HG03045 (cell line): ENCODE measurements at regions not wholly inside any gene's neighbourhood (a gene's known extent, or its start where the extent isn't known, plus 50 kb on each side); places are given as distances from the start of the nearest gene placed in this dataset.
"Not testable (repeated sequence)": the region's sequence is repeated elsewhere in the genome, so short reads cannot be mapped to it uniquely, and the experiment has no call there.

ENCODE experiments used
- ATAC-seq: cut with Tn5 transposase; IDR thresholded peaks from one replicate; pipeline ENCODE4 v1.9.1; 2021; ENCODE audit warnings: mild to moderate bottlenecking, moderate library complexity; ENCODE audit not compliant: unreplicated experiment

DNA sequence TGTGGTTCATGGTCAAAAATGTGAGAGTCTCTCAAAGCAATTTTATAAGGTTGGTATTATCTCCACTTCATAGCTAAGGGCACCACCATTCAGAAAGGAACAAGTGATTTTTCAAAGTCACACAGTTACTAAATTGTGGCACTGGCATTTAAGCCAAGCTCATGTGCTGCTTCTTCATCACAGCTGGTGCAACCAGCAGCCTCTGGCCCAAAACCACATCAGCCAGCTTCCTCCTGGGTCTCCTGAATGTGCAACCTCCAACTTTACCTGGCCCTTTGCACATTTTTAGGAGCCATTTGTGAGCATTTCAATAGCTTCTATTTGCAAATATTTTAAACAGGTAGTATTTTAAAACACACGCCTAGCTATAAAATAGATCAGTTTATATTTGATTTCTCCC lies 293.7 kb downstream of the BCL11A start:
- ATAC-seq = no peak

DNA sequence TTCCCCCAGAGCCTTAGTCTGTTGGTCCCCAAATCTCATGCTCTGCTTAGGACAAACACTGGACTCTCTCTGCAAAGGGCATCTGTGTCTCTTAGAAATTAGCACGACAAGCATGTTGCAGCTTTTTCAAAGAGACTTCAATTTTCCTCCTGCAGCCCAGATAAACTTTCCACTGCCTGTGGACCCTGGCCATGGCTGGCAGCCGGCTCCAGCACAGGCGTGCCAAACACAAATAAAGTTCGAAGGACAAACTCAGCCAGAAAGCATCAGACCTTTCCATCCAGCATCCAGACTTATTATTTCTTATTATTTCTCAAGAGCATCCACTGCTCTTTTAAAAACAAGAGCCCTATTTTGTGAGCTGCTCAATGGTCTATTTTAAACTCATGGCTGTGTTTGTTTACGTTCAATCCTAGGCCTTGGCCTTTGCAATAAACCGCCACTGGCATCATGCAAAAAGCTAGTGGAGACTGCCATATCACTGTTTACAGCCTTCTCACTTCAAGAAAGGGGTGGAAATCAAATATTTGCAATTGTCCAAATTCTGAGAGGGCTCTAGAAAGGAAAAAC lies 300.8 kb downstream of the BCL11A start:
- no peak for ATAC-seq

DNA sequence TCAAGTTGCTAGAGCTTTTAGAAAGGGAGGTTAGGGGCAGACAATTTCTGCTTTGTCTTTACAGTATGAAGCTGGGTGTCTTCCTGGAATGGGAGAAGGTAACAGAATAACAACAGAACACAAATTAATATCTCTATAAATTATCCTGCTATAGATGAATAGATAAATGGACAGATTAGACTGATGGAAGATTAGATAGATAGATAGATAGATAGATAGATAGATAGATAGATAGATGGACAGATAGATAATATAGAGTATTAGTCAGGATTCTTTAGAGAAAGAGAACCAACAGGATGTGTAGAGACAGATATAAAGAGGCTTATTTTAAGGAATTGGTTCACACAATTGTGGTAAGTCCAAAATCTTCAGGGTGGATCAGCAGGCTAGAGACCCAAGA lies 302.2 kb downstream of the BCL11A start:
- no peak for ATAC-seq

DNA sequence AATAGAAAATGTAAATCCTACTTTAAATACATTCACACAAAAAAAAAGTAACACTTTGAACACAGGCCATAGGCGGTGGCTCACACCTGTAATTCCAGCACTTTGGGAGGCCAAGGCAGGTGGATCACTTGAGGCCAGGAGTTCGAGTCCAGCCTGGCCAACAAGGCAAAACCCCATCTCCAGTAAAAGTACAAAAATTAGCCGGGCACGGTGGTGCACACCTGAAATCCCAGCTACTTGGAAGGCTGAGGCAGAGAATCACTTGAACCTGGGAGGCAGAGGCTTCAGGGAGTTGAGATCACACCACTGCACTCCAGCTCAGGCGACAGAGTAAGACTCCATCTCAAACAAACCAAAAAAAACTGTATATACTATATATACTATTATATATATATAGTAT lies 303.6 kb downstream of the BCL11A start:
- ATAC-seq = no peak

DNA sequence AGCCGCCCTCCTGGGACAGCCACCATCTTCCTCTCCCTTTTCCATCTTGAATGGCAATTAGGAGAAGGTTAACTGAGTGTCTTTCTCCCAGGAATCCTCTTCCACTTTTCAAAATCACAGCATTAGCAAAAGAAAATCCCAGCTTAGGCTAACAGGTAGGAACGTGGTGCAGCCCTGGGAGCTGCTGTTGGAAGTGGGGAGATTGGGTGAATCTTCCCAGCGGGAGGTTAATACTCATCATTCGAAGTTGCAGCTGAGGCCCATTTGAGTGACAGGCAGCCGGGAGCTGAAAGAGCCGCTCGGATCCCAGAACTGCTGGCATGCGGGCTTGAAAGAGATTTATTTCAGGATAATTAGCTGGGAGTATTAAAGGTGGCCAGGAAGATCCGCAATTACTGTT lies 306.0 kb downstream of the BCL11A start:
- no peak for ATAC-seq

DNA sequence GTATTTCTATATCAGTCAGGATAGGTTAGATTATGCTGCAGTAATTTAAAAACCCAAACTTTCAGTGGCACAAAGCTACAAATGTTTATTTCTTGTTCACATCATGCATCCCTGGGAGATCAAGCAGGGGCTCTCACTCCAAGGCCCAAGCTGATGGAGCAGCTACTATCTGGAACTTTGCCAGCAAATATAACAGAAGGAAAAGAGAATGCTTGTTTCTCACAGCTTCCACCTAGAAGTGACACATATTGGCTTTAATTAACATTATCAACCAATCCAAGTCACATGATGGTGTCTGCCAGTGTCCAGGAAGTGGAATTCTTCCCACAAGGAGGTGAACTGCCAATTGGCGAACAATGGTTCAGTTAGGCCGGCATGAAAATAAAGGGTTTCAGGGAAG lies 306.9 kb downstream of the BCL11A start:
- ATAC-seq = no peak

DNA sequence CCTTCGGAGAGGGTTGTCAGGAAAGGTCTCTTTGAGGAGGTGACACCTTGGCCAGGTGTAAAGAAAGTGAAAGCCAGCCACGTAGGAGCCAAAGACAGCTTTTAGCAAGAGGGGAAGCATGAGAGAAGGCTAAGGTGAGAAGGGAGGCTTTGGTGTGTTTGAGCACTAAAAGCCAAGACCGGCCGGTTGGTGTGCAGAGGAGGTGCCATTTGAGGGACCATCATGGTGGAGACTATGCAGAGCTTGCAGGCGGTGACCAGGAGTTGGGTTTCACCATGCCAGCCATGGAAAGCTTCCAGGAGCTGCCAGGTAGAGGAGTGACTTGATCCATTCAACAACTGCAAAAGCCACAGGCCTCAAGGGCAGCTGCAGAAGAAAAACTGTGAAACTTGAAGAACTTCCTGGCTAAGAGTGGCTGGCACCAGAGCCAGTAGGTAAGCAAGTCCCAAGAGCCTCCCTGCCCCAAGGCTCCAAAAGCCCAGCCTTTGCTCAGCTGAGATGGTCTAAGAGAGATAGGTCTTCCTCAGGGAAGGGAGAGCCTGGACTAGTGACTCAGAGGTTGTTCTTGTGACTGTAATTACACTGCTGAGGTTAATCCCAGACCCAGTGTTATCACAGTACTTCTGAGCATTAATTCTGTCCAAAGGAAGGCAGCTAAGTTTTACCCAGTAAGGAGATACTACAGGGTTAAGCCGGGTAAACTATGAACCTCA lies 319.0 kb downstream of the BCL11A start:
- ATAC-seq = no peak

DNA sequence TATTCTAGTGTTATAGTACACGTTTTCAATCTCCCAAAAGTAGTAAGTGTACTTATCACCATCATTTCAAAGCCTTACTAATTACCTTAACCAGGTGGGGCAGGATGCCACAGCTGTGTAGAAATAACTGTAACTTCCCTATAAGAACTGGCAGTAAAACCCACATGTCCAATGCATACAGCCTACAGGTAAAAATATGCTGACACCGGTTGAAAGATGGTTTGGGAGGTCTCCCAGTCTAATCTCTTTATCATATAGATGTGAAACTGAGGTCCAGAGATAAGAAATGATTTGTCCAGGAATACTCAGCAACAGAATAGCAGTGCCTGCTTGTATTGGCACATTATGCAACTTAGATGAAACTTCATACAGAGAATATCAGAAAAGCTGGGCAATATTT lies 322.9 kb downstream of the BCL11A start:
- ATAC-seq = no peak

DNA sequence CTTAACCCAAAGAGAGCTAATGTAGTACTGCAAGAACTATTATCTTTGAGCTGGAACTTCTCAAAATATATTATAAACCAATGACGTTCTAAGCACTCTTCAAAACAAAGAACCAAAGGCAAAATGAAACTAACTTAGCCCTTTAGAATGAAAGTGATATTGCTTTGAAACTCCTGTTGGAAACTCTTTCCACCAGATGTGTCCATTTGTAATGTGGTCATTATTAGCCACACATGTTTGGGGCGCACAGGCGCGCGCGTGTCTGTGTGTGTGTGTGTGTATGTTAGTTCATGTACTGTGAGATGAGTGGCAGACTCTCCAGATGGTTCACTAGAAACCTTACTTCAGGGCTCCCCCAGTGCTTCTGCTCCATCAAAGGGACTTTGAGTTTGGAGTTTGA lies 323.4 kb downstream of the BCL11A start:
- ATAC-seq = no peak

DNA sequence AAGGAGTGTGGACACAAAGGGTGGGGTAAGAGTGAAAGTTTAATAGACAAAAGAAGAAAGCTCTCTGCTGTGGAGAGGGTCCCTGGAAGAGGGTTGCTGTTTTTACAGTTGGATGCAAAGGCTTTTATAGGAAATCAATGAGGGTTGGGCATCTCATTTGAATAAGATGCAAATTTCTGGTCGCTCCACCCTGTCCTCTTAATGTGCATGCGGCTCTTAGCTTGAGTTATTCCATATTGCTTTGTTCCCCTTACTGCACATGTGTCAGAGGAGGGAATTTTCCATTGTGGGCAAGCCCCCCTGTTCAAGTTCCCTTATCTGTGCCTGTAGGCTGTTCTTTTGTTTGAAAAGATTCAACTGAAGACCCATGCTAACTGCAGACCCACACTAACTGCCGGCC lies 326.5 kb downstream of the BCL11A start:
- no peak for ATAC-seq

DNA sequence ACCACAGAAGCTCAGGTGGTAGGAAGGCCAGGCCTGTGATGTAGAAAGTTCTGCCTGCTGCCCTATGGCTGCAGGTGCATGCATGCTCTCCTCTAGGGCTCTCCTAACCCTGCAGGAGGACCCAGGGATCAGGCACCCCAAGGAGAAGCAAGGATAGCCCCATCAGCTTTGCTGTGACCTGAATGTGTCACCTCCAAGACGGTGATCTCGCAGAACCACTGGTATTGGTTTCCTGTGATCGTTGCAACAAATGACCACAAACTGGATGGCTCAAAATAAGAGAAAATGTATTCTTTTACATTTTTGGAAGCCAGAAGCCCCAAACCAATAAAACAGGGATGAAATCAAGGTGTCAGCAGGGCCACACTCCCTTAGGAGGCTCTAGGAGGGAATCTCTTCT lies 327.3 kb downstream of the BCL11A start:
- no peak for ATAC-seq

DNA sequence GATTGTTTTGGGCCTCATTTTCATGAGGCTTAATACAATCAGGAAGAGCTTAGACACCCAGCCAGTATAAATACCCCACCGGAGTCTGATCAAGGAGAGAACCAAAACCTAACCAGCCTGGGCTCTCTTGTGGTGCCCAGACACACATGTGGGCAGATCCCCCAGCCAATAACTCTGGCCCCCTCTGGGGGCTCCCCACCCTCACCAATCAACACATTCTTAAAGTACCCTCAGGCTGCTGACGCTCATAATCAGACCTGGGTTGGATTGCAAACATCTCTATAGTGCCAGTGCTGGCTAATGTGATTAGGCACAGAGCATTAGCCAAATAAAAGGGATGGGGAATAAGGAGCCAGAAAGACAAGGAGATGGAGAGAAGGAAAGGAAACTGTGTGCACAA lies 329.6 kb downstream of the BCL11A start:
- no peak for ATAC-seq

DNA sequence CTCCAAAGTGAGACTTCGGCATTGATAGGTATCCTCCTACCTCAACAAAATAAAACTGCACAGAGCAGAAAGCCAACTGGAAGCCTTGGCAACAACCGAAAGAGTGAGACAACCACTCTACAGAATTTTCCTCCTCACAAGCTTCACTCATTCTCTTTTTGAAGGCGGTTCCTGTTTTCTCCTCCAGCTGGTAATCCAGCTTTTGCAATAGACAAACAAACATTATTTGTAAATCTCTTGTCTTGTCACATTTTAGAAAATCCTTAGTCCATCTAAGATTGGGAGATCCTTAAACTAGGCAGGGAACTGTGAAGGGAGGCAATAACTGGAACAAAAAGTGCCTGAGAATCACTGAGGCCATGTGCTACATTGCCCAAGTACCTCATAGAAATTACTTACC lies 332.4 kb downstream of the BCL11A start:
- no peak for ATAC-seq

DNA sequence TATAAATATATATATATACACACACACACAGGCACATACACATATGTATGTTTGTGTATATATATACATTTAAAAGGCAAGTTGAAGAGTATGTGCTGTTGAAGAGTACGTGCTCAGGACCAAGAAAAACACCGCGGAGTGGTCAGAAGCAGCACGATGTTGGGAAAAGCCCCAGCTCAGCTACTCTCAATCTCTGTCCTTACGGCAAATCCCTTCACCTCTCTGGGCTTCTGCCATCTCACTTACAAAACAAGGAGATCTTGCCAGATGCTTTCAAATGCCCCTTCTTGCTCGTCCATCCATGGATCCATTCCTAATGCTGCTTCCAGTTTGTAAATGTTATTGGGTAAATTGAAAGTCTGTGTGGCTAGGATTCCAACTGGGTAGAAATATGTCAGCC lies 333.9 kb downstream of the BCL11A start:
- ATAC-seq = no peak

DNA sequence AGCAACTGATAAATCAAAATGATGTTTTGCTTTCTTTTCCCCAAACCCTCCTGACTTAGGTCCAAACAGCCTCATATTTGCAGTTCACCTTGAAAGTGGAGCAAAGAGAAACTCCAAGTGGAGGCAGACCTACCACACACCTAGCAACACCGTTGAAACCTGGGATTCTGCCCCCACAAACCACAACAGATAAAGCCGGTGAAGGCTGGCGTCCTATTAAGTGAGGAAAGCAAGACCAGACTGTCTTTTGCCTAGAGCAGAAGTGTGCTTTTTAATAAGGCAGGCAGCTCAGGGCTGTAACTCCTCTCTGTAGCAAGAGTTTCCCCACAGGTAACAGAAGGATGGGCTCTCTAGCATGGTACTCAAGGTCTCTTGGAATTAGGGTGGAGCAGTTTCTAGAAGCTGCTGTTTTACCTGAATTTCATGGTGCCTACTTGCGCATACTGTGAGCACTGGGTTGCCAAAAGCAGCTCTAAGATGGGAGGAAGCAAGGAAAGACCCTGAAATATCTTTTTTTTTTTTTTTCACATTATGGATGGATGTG lies 336.9 kb downstream of the BCL11A start:
- no peak for ATAC-seq

DNA sequence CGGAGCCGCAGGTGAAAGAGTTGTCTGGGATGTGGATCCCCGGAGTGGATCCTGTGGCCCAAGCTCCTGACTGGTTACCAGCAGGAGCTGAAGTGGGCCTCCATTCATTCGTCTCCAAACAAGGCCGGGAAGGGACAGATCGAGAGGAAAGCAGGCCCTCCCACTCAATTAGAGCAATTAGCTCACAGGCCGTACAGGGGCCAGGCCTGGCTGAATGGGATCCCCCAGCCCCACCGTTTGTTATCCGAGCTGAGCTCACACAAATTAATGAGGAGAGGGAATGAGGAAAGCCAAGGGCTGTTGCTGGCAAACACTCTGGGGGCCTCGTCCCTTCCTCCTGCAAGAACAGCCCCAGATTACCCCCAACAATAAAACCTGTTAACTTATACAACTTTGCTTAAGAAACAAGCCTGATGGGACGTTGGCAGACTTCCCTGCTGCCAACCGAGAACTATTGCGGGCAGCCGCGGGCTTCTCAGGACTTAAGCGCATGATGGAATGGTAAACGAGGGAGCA lies 338.0 kb downstream of the BCL11A start:
- ATAC-seq = no peak

DNA sequence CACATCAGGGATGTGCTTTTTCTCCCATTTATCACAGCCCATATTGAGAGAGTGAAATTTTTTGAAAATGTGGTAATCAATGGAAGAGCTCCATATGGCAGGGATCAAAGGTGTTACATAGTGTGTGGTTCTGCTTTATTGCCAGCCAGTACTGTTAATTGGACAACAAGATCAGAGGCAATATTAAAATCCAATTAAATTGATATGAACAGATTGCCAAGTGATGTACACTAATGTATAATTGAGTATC lies 338.9 kb downstream of the BCL11A start:
- no peak for ATAC-seq

DNA sequence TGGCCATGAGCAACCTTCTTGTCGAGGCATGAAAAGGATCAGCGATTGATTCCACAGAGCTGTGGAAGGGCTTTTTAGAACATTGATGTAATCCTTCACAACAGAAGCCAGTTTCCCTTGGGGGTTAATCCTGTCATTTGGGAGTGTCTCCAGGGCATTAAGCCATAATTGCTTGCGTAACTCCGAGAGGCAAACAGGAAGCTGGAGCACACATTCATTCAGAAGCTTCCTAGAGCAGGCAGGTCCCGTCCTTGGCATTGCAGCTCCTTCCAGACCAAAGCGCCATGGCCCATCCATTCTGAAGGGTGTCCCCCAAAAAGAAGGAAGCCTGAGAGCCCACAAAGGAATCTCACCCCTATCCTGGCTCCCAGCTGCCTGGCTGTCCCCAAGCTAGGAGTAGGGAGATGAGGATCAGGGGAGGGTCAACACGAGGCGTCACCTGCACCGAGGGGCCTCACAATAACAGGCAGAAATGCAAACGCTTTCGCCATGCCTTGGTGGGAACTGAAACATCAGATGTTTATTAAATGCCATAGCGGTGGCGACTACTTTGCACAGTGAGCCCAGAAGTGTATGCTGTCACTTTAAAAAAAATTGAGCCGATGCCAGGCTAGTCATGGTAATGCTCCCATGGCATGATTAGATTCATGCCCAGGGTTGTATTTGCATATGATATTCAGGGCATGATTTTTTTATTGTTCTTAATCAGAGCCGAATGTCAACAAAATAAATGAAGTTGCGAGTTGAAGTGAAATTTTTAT lies 339.4 kb downstream of the BCL11A start:
- no peak for ATAC-seq

DNA sequence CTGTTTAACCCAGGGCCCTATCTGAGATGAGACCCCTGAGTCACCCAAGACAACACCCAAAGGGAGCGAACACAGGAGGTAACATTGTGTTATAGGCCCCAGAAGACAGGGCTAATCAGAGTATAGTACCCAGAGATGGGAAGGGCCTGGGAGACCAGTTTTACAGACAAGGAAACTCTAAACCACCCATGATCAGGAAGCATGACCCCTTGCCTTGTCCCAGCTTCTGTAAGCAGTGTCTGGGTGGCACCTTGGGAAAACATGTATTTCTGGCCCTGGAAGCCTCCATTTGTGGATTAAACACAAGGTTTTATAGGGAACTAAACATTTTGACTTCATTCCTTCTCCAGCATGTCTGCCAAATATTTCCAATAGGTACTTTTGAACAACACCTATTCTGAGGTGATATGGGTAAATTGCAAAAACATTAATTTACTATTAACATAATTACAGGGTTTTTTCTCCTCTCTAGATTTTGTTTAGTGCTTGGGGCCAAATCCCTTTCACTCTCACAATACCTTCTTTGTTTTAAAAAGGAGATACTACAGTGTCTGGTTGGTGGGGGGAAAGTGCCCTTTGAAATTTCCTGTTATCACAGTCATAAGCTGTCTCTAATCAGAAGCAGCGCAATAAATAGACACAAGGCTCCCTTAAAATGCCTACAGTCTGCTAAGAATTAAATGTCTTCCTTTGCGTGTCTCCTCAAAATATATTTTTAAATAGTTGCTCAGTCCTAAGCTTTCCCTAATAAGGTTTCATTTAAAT lies 341.1 kb downstream of the BCL11A start:
- ATAC-seq = no peak

DNA sequence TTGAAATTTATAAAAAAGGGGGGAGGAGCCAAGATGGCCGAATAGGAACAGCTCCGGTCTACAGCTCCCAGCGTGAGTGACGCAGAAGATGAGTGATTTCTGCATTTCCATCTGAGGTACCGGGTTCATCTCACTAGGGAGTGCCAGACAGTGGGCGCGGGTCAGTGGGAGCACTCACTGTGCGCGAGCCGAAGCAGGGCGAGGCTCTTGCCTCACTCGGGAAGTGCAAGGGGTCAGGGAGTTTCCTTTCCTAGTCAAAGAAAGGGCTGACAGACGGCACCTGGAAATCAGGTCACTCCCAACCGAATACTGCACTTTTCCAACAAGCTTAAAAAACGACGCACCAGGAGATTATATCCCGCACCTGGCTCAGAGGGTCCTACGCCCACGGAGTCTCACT lies 364.4 kb downstream of the BCL11A start:
- ATAC-seq = not testable (repeated sequence)

DNA sequence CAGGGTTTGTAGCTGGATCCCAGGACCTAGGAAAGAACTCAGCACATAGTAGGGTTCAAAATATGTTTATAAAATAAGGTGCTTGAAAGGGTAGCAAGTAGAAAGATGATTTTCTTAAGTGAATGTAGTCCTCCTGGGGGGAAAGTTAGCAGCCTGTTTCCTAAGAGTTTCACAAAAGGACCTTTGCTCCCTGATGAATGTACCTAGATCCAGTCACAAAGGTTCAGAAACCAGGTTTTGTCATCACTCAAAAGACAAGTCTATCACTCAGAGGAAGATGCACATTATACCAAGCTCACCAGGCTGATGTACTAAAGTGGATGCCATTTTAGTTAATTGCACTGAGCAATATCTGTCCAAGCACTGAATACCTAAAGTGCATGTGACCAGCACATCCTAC lies 378.2 kb downstream of the BCL11A start:
- ATAC-seq = no peak
